Left cardiac atrium (tissue), 4 donors: ENCODE measurements at regions not wholly inside any gene's neighbourhood (a gene's known extent, or its start where the extent isn't known, plus 50 kb on each side); places are given as distances from the start of the nearest gene placed in this dataset.

Experiments used
- ATAC-seq, 2 donors: fragments of 200-7000 bp; cut with Tn5 transposase; one replicate each; pipeline ENCODE4 v1.9.1; 2020; ENCODE audit warnings: mild to moderate bottlenecking in 2 of 2, moderate library complexity in 2 of 2
- DNase-seq: peaks from one replicate; pipeline ENCODE4 v3.0.0-alpha.2; 2020
- intact Hi-C, 2 donors: fragments of 100-400 bp; cut with DNase I; formaldehyde crosslinking; loops; one replicate each; pipeline versions ENCODE4 v1.14.1 to v1.15.1; 2022 to 2023
- donor health status: DM: no; HTN: yes; CAD: no.
- donor health status: DM: no; HTN: yes; CAD: no; lungs with severe emphysema.
- donor health status: DM: yes; HTN: yes; CAD: no.
- donor health status: Dilated cardiomyopathy.

- DNase-seq = no peak
- intact Hi-C loops = no loop called here
- no peak for ATAC-seq
Measured at GRCh38 chr10:124346831-124347230, 71.9 kb downstream of the OAT start.

GRCh38 chr10:124345521-124345920 lies 73.2 kb downstream of the OAT start:
- intact Hi-C loops = no loop called here
- ATAC-seq = no peak
- no peak for DNase-seq

GRCh38 chr10:124344931-124345330 lies 73.8 kb downstream of the OAT start:
- no peak for DNase-seq
- no peak for ATAC-seq
- intact Hi-C loops = no loop called here

GRCh38 chr10:124344266-124344590 lies 74.5 kb downstream of the OAT start:
- ATAC-seq = no peak
- no peak for DNase-seq
- intact Hi-C loops = no loop called here

- no peak for ATAC-seq
- intact Hi-C loops = no loop called here
- DNase-seq = no peak
Measured at GRCh38 chr10:124343351-124344265, 75.1 kb downstream of the OAT start.

DNA sequence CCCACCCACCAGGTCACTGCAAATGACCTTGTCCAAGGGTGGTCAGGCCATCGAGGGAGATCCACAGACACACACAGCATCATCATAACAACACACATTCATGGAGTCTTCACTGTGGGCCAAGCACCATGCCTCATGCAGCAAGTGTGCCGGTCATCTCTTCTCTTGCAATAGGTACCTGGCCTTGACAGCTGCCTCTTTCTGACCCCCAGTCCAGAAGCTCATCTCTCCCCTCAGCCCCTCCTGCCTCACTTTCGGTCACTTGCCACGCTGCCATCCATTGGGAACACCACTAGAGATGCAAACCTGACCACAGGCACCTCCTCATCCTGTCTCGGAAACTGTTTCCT lies 75.9 kb downstream of the OAT start:
- intact Hi-C loops = no loop called here
- DNase-seq = no peak
- ATAC-seq = no peak

- intact Hi-C loops = no loop called here
- DNase-seq (no peak), ATAC-seq (no peak)
Measured at GRCh38 chr10:124342136-124342820, 76.4 kb downstream of the OAT start.

- intact Hi-C loops = no loop called here
- DNase-seq = no peak
- ATAC-seq = peak; percentile 9 to 13
Measured at GRCh38 chr10:124341768-124342135, 77.0 kb downstream of the OAT start.

DNA sequence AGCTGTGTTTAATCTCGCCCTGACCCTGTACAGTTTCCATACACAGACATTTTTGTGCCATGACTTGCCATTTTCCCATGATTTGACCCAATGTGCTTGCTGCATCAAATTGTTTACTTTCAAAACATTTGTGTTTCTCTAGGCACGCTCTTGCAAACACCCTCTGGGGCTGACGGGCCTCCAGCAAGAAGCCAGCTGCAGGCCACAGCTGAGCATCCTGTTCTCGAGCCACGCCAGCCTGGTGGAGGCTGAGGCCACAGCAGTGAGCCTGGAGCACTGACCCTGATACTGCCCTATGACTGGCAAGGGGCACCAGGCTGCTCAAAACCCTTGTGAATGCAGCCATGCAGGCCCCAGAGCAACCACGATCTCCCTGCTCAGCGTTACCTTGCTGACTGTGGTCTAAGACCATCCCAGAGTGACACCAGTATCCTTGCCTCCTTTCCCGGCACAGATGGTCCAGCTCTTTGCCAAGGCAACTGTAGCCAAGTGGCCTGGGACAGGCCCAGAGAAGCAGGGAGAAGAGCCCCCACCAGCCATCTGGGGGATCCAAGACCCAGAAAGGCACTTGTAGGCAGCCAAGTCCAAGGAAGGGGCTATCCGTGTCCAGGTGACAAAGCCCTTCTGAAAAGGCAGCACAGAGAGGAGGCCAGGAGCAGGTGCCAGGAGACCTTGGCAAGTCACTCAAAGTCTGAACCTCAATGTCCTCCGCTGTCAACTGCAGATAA lies 78.5 kb downstream of the OAT start:
- DNase-seq (peak; percentile 53), ATAC-seq (peak; percentile 58 to 65)
- intact Hi-C loops = no loop called here

- ATAC-seq (no peak), DNase-seq (no peak)
- intact Hi-C loops = no loop called here
Measured at GRCh38 chr10:124339119-124340032, 79.3 kb downstream of the OAT start.

DNA sequence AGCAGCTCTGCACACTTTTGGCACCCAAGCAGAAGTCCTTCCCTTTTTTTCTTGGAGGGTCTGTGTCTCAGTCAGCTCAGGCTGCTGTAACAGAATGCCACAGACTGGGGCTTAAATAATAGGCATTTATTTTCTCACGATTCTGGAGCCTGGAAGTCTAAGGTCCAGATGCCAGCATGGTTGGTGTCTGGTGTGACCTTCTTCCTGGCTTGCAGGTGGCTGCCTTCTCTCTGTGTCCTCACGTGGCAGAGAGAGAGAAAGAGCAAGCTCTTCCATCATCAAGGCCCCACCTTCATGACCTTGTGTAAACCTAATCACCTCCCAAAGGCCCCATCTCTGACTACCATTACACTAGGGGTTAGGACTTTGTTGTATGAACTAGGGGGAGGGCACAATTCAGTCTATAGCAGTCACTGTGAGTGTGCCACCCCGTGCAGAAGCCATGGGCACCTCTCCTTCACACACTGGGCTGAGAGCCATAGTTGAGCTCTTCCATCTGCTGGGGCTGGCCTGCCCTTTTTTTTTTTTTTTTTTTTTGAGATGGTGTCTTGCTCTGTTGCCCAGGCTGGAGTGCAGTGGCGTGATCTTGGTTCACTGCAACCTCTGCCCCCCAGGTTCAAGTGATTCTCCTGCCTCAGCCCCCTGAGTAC lies 80.3 kb downstream of the OAT start:
- ATAC-seq = no peak
- no peak for DNase-seq
- intact Hi-C loops = no loop called here

- DNase-seq (no peak), ATAC-seq (no peak)
- intact Hi-C loops = no loop called here
Measured at GRCh38 chr10:124336186-124336585, 82.5 kb downstream of the OAT start.

DNA sequence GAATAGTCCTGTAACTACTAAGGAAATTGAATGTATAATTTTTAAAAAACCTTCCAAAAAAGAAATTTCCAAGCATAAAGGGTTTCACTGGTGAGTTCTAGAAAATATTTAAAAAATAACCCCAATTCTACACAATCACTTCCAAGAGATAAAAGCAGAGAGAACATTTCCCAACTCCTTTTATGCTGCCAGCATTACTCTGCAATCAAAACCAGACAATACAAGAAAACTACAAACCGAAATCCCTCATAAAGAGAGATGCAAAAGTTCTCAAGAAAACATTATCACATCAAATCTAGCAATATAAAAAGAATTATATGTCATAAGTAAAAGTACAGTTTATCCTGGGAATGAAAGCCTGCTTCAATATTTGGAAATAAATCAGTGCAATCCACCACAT lies 84.8 kb downstream of the OAT start:
- DNase-seq = no peak
- intact Hi-C loops = no loop called here
- no peak for ATAC-seq

DNA sequence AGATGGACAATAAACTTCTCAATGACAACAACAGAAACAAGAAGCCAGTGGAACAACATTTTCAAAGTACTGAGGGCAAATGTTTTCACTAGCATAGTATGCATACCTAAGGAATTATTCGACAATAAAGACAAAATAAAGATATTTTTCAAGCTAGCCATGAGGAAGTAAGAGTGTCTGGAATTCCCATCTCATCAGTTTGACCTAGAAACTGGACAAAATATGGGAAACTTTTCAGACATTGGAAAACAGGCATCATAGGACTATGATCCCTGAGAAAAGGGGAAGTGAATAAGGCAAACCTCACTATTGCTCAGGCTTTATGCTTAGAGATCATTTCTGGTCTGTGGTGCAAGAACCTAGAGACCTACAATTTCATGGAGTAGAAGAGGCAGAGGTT lies 86.3 kb downstream of the OAT start:
- ATAC-seq (no peak), DNase-seq (no peak)
- intact Hi-C loops = no loop called here

- intact Hi-C loops = no loop called here
- ATAC-seq = no peak
Measured at GRCh38 chr10:124329941-124330340, 88.8 kb downstream of the OAT start.

GRCh38 chr10:124329362-124329761 lies 89.4 kb downstream of the OAT start:
- no peak for ATAC-seq
- intact Hi-C loops = no loop called here
- DNase-seq = no peak

More at GRCh38 chr10:124329941-124330340, 88.8 kb downstream of the OAT start:
- no peak for DNase-seq

DNA sequence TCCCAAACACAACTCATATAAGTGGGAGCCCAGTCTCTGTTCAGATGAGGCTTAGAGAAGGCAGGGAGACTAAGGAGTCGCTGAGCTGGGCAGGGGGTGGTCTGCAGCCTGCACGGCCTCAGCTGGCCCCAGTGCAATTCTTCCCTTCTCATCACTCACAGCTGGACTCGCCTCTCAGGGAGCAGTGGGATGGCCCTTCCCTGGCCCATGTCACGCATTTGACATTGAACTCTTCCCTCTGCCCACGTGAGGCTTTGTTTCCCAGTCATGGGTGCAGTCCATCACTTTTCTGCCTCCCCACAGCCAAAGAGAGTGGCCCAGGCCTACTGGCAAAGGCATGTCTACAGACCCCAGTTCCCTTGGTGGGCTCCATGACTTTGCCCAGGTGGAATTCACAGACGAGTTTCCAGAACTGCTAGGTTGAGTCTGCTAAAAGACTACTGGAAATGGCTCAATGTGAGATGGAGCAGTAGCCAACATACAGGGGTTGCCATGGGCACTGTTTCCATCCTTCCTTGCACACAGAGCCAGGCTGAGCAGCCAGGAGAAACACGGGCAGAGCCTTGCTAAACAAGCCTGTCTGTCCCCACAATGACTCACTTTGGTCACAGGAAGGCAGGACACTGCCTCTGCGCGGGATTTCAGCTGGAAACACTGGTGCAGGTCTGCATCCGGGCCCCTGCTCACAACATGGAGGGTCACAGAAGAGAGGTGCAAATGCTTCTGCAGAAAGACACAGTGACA lies 90.1 kb downstream of the OAT start:
- intact Hi-C loops = no loop called here
- no peak for DNase-seq
- ATAC-seq = no peak

- ATAC-seq (no peak), DNase-seq (no peak)
- intact Hi-C loops = no loop called here
Measured at GRCh38 chr10:124325998-124326636, 92.6 kb downstream of the OAT start.
